Common myeloid progenitor, CD34-positive (primary cell): ENCODE measurements at regions not wholly inside any gene's neighbourhood (a gene's known extent, or its start where the extent isn't known, plus 50 kb on each side); places are given as distances from the start of the nearest gene placed in this dataset.
"Not testable (repeated sequence)": the region's sequence is repeated elsewhere in the genome, so short reads cannot be mapped to it uniquely, and the experiment has no call there.

ENCODE experiments used
- CTCF ChIA-PET: fragments of 350-600 bp; sonication (Branson Sonifier 250); formaldehyde crosslinking; loops from one replicate; lab custom pipeline; 2021; ENCODE audit warnings: antibody characterized with exemption; lab: Charles Lee
- POLR2A ChIA-PET: fragments of 350-600 bp; sonication (Branson Sonifier 250); formaldehyde crosslinking; loops from one replicate; lab custom pipeline; 2021; ENCODE audit warnings: antibody characterized with exemption; lab: Charles Lee
- DNase-seq, 3 donors: peaks; one replicate each; pipeline versions ENCODE4 v3.0.0 to v3.0.0-alpha.2; 2013
- H3K27ac ChIP-seq, 2 experiments: 1 replicate in 1 of 2; 2 replicates in 1 of 2; pipeline ENCODE4 v1.7.0; 2013; ENCODE audit warnings: inconsistent platforms in 2 of 2, low read length in 2 of 2, mild to moderate bottlenecking in 2 of 2, low read depth in 1 of 2, moderate library complexity in 1 of 2; ENCODE audit not compliant: severe bottlenecking in 2 of 2, insufficient read depth in 1 of 2, poor library complexity in 1 of 2
- H3K27me3 ChIP-seq, 5 experiments: replicated peaks in 2 of 5; 1 replicate in 3 of 5; 2 replicates in 2 of 5; pipeline versions ENCODE4 v1.6.1 to v1.7.0; 2013; ENCODE audit warnings: low read length in 4 of 5, mild to moderate bottlenecking in 2 of 5, moderate library complexity in 2 of 5, inconsistent platforms in 1 of 5; ENCODE audit not compliant: insufficient read depth in 5 of 5, control insufficient read depth in 4 of 5
- H3K36me3 ChIP-seq, 4 experiments: 1 replicate in 2 of 4; 2 replicates in 2 of 4; pipeline versions ENCODE4 v1.6.1 to v1.7.0; 2013; ENCODE audit warnings: low read length in 3 of 4, control low read depth in 1 of 4, mild to moderate bottlenecking in 1 of 4; ENCODE audit not compliant: control insufficient read depth in 4 of 4, insufficient read depth in 4 of 4
- H3K4me1 ChIP-seq, 4 experiments: 1 replicate in 3 of 4; 2 replicates in 1 of 4; pipeline versions ENCODE4 v1.6.1 to v1.7.1; 2013; ENCODE audit warnings: low read length in 3 of 4, mild to moderate bottlenecking in 3 of 4, control low read depth in 1 of 4, inconsistent platforms in 1 of 4, moderate library complexity in 1 of 4; ENCODE audit not compliant: control insufficient read depth in 4 of 4, insufficient read depth in 4 of 4; ENCODE audit errors: control extremely low read depth in 1 of 4
- H3K4me3 ChIP-seq, 7 experiments: 1 replicate in 4 of 7; 2 replicates in 3 of 7; pipeline versions ENCODE4 v1.5.1 to v1.7.0; 2013; ENCODE audit warnings: mild to moderate bottlenecking in 7 of 7, low read length in 6 of 7, moderate library complexity in 6 of 7, inconsistent platforms in 2 of 7, low read depth in 2 of 7, control low read depth in 1 of 7; ENCODE audit not compliant: insufficient read depth in 4 of 7, control insufficient read depth in 1 of 7; ENCODE audit errors: extremely low read depth in 1 of 7
- H3K9me3 ChIP-seq, 5 experiments: 1 replicate in 4 of 5; 2 replicates in 1 of 5; pipeline versions ENCODE4 v1.6.1 to v1.7.1; 2013; ENCODE audit warnings: low read length in 4 of 5, mild to moderate bottlenecking in 2 of 5, inconsistent platforms in 1 of 5, low read depth in 1 of 5, moderate library complexity in 1 of 5; ENCODE audit not compliant: control insufficient read depth in 4 of 5, insufficient read depth in 2 of 5; ENCODE audit errors: control extremely low read depth in 1 of 5
- WGBS: methylation state at CpG from one replicate; pipeline ENCODE4 v1.1.5; 2013; ENCODE audit not compliant: insufficient coverage; 5-methylcytosine and 5-hydroxymethylcytosine counted together

- H3K27me3 ChIP-seq = no peaks in the 10 kb centered on the region
- peaks cover 0 to 11% (median 3%) of the 10 kb centered on the region in 5 experiments for H3K9me3 ChIP-seq
- no peak for DNase-seq
- WGBS = 100% methylated on average over 1 of the region's 1 CpG
- CTCF ChIA-PET = no interaction called here
- POLR2A ChIA-PET = no interaction called here
- no peaks in the 10 kb centered on the region for H3K36me3 ChIP-seq
- H3K4me3 ChIP-seq = no peak overlapping the region
- no peak overlapping the region for H3K27ac ChIP-seq
- H3K4me1 ChIP-seq = no peaks in the 10 kb centered on the region
Measured at GRCh38 chr5:161001604-161002003, 149.6 kb upstream of the ATP10B start.

GRCh38 chr5:161001142-161001541 is 149.1 kb upstream of the ATP10B start:
- POLR2A ChIA-PET, H3K4me3 ChIP-seq, H3K36me3 ChIP-seq, H3K27ac ChIP-seq, H3K4me1 ChIP-seq, H3K27me3 ChIP-seq, CTCF ChIA-PET, DNase-seq: not testable (repeated sequence)
- no CpG with 5 or more reads among the region's 1 CpG for WGBS
- peaks cover 0 to 11% (median 3%) of the 10 kb centered on the region in 5 experiments for H3K9me3 ChIP-seq

DNA sequence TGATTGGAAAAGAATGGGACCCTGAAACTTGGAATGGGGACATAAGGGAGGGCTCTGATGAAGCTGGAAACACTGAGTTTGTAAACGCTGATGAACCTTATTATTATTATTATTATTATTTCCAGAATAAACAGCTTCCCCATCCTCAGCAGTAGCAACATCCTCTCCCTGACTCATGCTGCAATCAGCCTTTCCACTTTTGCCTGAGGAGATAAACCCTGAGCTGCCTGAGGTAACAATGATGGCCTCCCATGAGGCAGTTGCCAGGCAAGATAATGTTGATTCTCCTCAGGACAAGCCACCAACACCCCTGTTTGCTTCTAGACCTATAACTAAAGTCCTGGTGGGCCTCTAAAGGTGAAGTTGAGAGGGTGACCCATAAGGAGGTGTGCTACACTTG is 139.2 kb upstream of the ATP10B start:
- Histone ChIP-seq H3K27me3 (no peaks in the 10 kb centered on the region), H3K4me3 (no peak overlapping the region), H3K4me1 (no peaks in the 10 kb centered on the region), H3K36me3 (no peaks in the 10 kb centered on the region), H3K9me3 (no peaks in the 10 kb centered on the region), H3K27ac (no peak overlapping the region)
- ChIA-PET POLR2A (interaction anchor here (0.6 kb wide), 1 partner anchor 1259 kb away, joined by 3 read pairs; no protein-coding TSS in a partner anchor), CTCF (no interaction called here)
- WGBS = no CpG with 5 or more reads among the region's 1 CpG
- no peak for DNase-seq

GRCh38 chr5:160979385-160979784 is 127.4 kb upstream of the ATP10B start:
- H3K9me3 ChIP-seq = no peaks in the 10 kb centered on the region
- no peak overlapping the region for H3K27ac ChIP-seq
- no peaks in the 10 kb centered on the region for H3K4me1 ChIP-seq
- no peak for DNase-seq
- CTCF ChIA-PET = interaction anchor here (0.8 kb wide), 1 partner anchor 51 kb away, joined by 3 read pairs; no protein-coding TSS in a partner anchor
- WGBS = 100% methylated on average over 1 of the region's 3 CpGs
- POLR2A ChIA-PET = no interaction called here
- peaks cover 0 to under 1% (median 0%) of the 10 kb centered on the region in 5 experiments for H3K27me3 ChIP-seq
- H3K4me3 ChIP-seq = no peak overlapping the region
- no peaks in the 10 kb centered on the region for H3K36me3 ChIP-seq

DNA sequence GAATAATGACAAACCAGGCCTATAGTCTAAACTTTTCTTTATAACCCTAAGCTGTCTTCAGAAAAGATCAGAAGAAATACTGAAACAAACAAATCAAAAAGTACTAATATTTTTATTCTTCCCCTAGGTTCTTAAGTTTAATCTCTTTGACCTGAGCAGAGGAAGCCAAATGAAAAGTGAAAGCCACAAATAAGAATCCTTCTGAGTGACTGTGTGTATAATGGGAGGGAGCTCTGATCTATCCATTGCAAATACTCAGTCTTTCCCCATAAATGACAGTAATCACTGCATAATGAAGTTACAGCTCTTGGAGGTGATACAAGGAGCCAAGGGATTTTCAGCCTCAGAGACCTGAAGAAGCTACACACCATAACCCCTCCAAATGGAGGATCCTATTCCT is 126.9 kb upstream of the ATP10B start:
- no peak overlapping the region for H3K4me3 ChIP-seq
- ChIA-PET CTCF (interaction anchor here (0.8 kb wide), 1 partner anchor 50 kb away, joined by 3 read pairs; no protein-coding TSS in a partner anchor), POLR2A (no interaction called here)
- no peaks in the 10 kb centered on the region for H3K4me1 ChIP-seq
- H3K9me3 ChIP-seq = no peaks in the 10 kb centered on the region
- H3K36me3 ChIP-seq = no peaks in the 10 kb centered on the region
- no peak for DNase-seq
- H3K27ac ChIP-seq = no peak overlapping the region
- peaks cover 0 to 2% (median 0%) of the 10 kb centered on the region in 5 experiments for H3K27me3 ChIP-seq

- Histone ChIP-seq H3K4me3 (no peak overlapping the region), H3K9me3 (no peaks in the 10 kb centered on the region), H3K36me3 (no peaks in the 10 kb centered on the region), H3K27ac (no peak overlapping the region), H3K4me1 (no peaks in the 10 kb centered on the region), H3K27me3 (peaks cover 0 to 2% (median 0%) of the 10 kb centered on the region in 5 experiments)
- 83% methylated on average over 1 of the region's 2 CpGs for WGBS
- ChIA-PET POLR2A (no interaction called here), CTCF (interaction anchor here (1.6 kb wide), 1 partner anchor 11 kb away, joined by 5 read pairs; no protein-coding TSS in a partner anchor)
- DNase-seq = no peak
Measured at GRCh38 chr5:160976181-160976580, 124.2 kb upstream of the ATP10B start.

DNA sequence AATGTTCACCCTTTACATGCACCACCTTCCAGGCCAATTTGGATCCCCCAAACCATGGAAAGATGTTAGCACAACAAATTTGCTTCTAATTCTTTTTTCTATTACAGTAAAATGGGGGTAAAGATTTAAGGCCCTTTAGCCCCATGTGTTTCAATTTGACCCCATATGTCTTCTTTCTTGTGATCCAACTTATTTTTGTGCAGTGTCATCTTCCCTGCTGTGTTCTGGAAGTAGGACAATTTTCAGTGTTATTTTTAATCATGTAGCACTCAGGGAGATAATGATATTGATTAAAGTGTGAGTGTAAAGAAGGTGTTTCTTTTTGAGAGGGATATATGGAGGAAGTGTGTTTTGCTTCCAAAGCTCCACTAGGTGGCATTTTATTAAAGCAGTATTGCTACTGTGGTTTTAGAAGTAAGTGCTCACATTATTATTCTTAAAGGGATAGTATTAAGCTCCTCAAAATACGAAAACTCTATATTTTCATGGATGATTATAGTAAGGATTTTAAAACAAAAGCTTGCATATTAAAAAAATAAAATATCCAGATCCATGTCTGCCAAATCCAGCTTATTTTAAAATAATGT is 118.7 kb upstream of the ATP10B start:
- DNase-seq = no peak
- H3K27ac ChIP-seq = no peak overlapping the region
- peaks cover 0 to 2% (median 0%) of the 10 kb centered on the region in 5 experiments for H3K27me3 ChIP-seq
- H3K4me3 ChIP-seq = no peak overlapping the region
- no peaks in the 10 kb centered on the region for H3K4me1 ChIP-seq
- no peaks in the 10 kb centered on the region for H3K36me3 ChIP-seq
- H3K9me3 ChIP-seq = no peaks in the 10 kb centered on the region
- POLR2A ChIA-PET = no interaction called here
- WGBS = no CpG with 5 or more reads among the region's 1 CpG
- CTCF ChIA-PET = no interaction called here
